SK-N-SH (cell line): ENCODE measurements at regions not wholly inside any gene's neighbourhood (a gene's known extent, or its start where the extent isn't known, plus 50 kb on each side); places are given as distances from the start of the nearest gene placed in this dataset.

Experiments
- CTCF ChIA-PET: fragments of 300-600, 350-600 bp; formaldehyde crosslinking; extraction: SDS; loops from one replicate; lab custom pipeline; 2021; lab: Yijun Ruan, JAX
- POLR2A ChIA-PET: fragments of 350-600 bp; sonication (Branson Sonifier 250); formaldehyde crosslinking; extraction: SDS; loops from one replicate; lab custom pipeline; 2020; ENCODE audit warnings: antibody characterized with exemption, inconsistent platforms; lab: Yijun Ruan, JAX
- DNase-seq: peaks from one replicate; pipeline ENCODE4 v3.0.0; 2012
- H2AFZ ChIP-seq: fragments of 200-600 bp; sonication (generic); 2 replicates; pipeline ENCODE4 v1.8.1; 2016; ENCODE audit warnings: antibody characterized with exemption, mild to moderate bottlenecking, low read depth
- H3F3A ChIP-seq: fragments of 200-600 bp; sonication (generic); replicated peaks from 2 replicates; pipeline ENCODE3; 2016; ENCODE audit warnings: antibody characterized with exemption, mild to moderate bottlenecking; ENCODE audit not compliant: insufficient read depth
- H3K27ac ChIP-seq, 2 experiments: fragments of 200-500 bp in 1 of 2; fragments of 200-600 bp in 1 of 2; sonication (Bioruptor generic) in 1 of 2; sonication (generic), shearing (Covaris generic) in 1 of 2; 2 replicates each; pipeline versions ENCODE4 v1.5.1 to v1.6.1; 2014 to 2016; ENCODE audit warnings: low read depth in 2 of 2, inconsistent platforms in 1 of 2, low read length in 1 of 2, mild to moderate bottlenecking in 1 of 2, mixed read lengths in 1 of 2
- H3K27me3 ChIP-seq: fragments of 200-600 bp; sonication (generic), shearing (Covaris generic); 2 replicates; pipeline ENCODE4 v1.6.1; 2016; ENCODE audit warnings: mixed run types; ENCODE audit not compliant: insufficient read depth
- H3K36me3 ChIP-seq, 2 experiments: fragments of 200-500 bp in 1 of 2; fragments of 200-600 bp in 1 of 2; sonication (Bioruptor generic) in 1 of 2; sonication (generic) in 1 of 2; replicated peaks in 1 of 2; 2 replicates each; pipeline versions ENCODE3 to v1.5.1; 2014 to 2016; ENCODE audit warnings: low read length in 1 of 2, mild to moderate bottlenecking in 1 of 2; ENCODE audit not compliant: insufficient read depth in 2 of 2, control insufficient read depth in 1 of 2
- H3K4me1 ChIP-seq, 2 experiments: fragments of 200-500 bp in 1 of 2; fragments of 200-600 bp in 1 of 2; sonication (Bioruptor generic) in 1 of 2; sonication (generic), shearing (Covaris generic) in 1 of 2; 2 replicates each; pipeline versions ENCODE4 v1.5.1 to v1.6.1; 2014 to 2016; ENCODE audit warnings: low read depth in 1 of 2, low read length in 1 of 2, mixed run types in 1 of 2; ENCODE audit not compliant: insufficient read depth in 2 of 2, control insufficient read depth in 1 of 2
- H3K4me2 ChIP-seq: fragments of 200-600 bp; sonication (generic), shearing (Covaris generic); 2 replicates; pipeline ENCODE4 v1.6.1; 2017; ENCODE audit warnings: mixed run types
- H3K4me3 ChIP-seq, 2 experiments: fragments of 200-500 bp in 1 of 2; fragments of 200-600 bp in 1 of 2; sonication (Bioruptor generic) in 1 of 2; sonication (generic), shearing (Covaris generic) in 1 of 2; 2 replicates each; pipeline versions ENCODE4 v1.5.1 to v1.8.1; 2014 to 2016; ENCODE audit warnings: low read depth in 2 of 2, inconsistent platforms in 1 of 2, low read length in 1 of 2, mild to moderate bottlenecking in 1 of 2, mixed read lengths in 1 of 2, moderate library complexity in 1 of 2
- H3K79me2 ChIP-seq: fragments of 200-600 bp; sonication (generic); 2 replicates; pipeline ENCODE4 v1.8.1; 2017; ENCODE audit warnings: mild to moderate bottlenecking; ENCODE audit not compliant: insufficient read depth
- H3K9ac ChIP-seq: fragments of 200-600 bp; sonication (generic); 2 replicates; pipeline ENCODE4 v1.6.1; 2017; ENCODE audit warnings: mixed run types
- H3K9me2 ChIP-seq: fragments of 200-600 bp; sonication (generic); 2 replicates; pipeline ENCODE4 v1.6.1; 2017; ENCODE audit warnings: mixed run types
- H3K9me3 ChIP-seq: fragments of 200-600 bp; sonication (generic); 2 replicates; pipeline ENCODE4 v1.6.1; 2017; ENCODE audit warnings: mixed run types, mild to moderate bottlenecking, moderate library complexity
- H4K20me1 ChIP-seq: fragments of 200-600 bp; sonication (generic); 2 replicates; pipeline ENCODE4 v1.6.1; 2017; ENCODE audit warnings: mild to moderate bottlenecking, mixed run types; ENCODE audit not compliant: insufficient read depth
- FOSL2 ChIP-seq: IDR thresholded peaks from 2 replicates; pipeline ENCODE4 v1.4.0; 2012; ENCODE audit warnings: low read depth, mild to moderate bottlenecking, moderate library complexity, borderline replicate concordance
- FOXM1 ChIP-seq: IDR thresholded peaks from 2 replicates; pipeline ENCODE4 v1.4.0; 2012; ENCODE audit warnings: low read depth, mild to moderate bottlenecking
- GABPA ChIP-seq: IDR thresholded peaks from 2 replicates; pipeline ENCODE4 v1.4.0; 2012; ENCODE audit warnings: low read depth, mild to moderate bottlenecking
- JUND ChIP-seq: IDR thresholded peaks from 2 replicates; pipeline ENCODE4 v1.4.0; 2012
- MEF2A ChIP-seq: IDR thresholded peaks from 2 replicates; pipeline ENCODE4 v1.4.0; 2012; ENCODE audit warnings: low read depth, borderline replicate concordance
- NFIC ChIP-seq: IDR thresholded peaks from 2 replicates; pipeline ENCODE4 v1.4.0; 2012; ENCODE audit warnings: borderline replicate concordance
- RAD21 ChIP-seq: IDR thresholded peaks from 2 replicates; pipeline ENCODE4 v1.6.1; 2012; ENCODE audit warnings: mild to moderate bottlenecking, low read length
- RFX5 ChIP-seq: IDR thresholded peaks from 2 replicates; pipeline ENCODE4 v1.6.1; 2012; ENCODE audit warnings: mild to moderate bottlenecking, improper control_type of control experiment, low read length
- RXRA ChIP-seq: IDR thresholded peaks from 2 replicates; pipeline ENCODE4 v1.4.0; 2012; ENCODE audit warnings: low read depth, mild to moderate bottlenecking, borderline replicate concordance
- TCF12 ChIP-seq: IDR thresholded peaks from 2 replicates; pipeline ENCODE4 v1.4.0; 2012
- YY1 ChIP-seq: IDR thresholded peaks from 2 replicates; pipeline ENCODE4 v1.4.0; 2012; ENCODE audit warnings: low read depth, mild to moderate bottlenecking
- WGBS: methylation state at CpG from one replicate; pipeline ENCODE4 v1.1.6; 2017; ENCODE audit warnings: low lambda C conversion rate; 5-methylcytosine and 5-hydroxymethylcytosine counted together
- TF ChIP-seq, protein P1 (sequence below): IDR thresholded peaks from 2 replicates; pipeline ENCODE4 v1.4.0; 2012; ENCODE audit warnings: low read depth, borderline replicate concordance
- TF ChIP-seq, protein P2 (sequence below): IDR thresholded peaks from 2 replicates; pipeline ENCODE4 v1.4.0; 2012; ENCODE audit warnings: low read depth
- TF ChIP-seq, protein P3 (sequence below): fragments of 150-350 bp; IDR thresholded peaks from 2 replicates; pipeline ENCODE4 v1.6.1; 2017; ENCODE audit warnings: antibody characterized with exemption, low read length, low read depth, borderline replicate concordance
- TF ChIP-seq, protein P4 (sequence below): IDR thresholded peaks from 2 replicates; pipeline ENCODE4; 2012

DNA sequence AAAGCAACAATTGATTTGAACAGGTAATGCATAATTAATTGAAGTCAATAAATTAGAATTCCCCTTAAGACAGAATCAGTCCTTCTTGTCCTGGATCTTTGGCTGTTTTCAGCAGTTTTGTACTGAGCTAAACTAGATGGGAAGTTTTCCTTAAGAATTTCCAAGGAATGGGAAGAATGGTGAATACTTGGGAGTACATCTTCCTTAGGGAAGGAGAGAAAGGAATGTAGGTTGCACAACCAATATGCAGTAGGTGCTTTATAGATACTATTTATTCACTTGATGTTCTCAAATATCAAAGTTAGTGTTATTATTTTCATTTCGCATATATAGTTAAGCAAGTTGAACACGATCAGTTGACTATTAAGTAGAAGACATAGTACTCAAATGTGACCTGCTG lies 183.5 kb upstream of the MAP1B start:
- 100% methylated on average over 2 of the region's 2 CpGs for WGBS
- POLR2A ChIA-PET, result no interaction called here

DNA sequence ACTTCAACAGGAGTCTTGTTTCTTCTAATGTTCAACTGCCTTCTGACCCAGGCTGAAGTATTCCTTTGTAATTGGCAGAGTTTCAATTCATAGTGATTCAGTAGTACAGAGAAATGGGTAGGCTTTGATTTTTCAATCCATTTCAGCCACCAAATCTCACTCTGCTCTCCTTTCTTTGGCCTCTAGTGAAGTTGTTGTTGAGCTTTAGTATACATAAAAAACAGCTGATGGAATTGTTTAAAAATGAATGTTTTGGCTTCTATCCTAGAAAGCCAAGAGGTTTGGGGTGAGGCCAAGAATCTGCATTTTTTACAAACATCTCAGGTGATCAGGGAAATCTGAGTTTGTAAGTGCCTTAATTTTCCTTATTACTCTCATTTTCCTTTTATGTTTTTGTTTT lies 182.9 kb upstream of the MAP1B start:
- Histone ChIP-seq H3K9me3 (no peaks in the 10 kb centered on the region), H3K27ac (peak overlapping the region; percentile 82 to 86; a peak in 3 of 4 replicates), H3K4me1 (peaks cover 2 to 33% of the 10 kb centered on the region in 2 experiments), H2AFZ (peak overlapping the region; percentile 52; the same call in 1 of the 2 replicates), H3K4me3 (no peak overlapping the region), H3K79me2 (no peaks in the 10 kb centered on the region), H3K36me3 (no peaks in the 10 kb centered on the region), H3F3A (peaks cover 27% of the 10 kb centered on the region), H3K9me2 (no peaks in the 10 kb centered on the region), H3K27me3 (no peaks in the 10 kb centered on the region), H4K20me1 (no peaks in the 10 kb centered on the region), H3K9ac (peak overlapping the region; percentile 55), H3K4me2 (peak overlapping the region; percentile 36)
- ChIA-PET POLR2A (no interaction called here), CTCF (interaction anchor here (1.1 kb wide), 1 partner anchor 14 kb away, joined by 3 read pairs; no protein-coding TSS in a partner anchor)
- DNase-seq, result no peak
- TF ChIP-seq TCF12 (peak; percentile 55; the same call in 1 of the 2 replicates), RXRA (no peak), NFIC (peak; percentile 71; the same call in 1 of the 2 replicates)

More for the DNA sequence above, 183.5 kb upstream of the MAP1B start:
- Histone ChIP-seq H3K36me3 (no peaks in the 10 kb centered on the region), H3K27me3 (no peaks in the 10 kb centered on the region), H3K4me2 (no peak overlapping the region), H3K9me3 (no peaks in the 10 kb centered on the region), H3K27ac (peak overlapping the region; percentile 82 to 86; a peak in 3 of 4 replicates), H3F3A (peaks cover 29% of the 10 kb centered on the region), H2AFZ (no peak overlapping the region), H3K4me3 (no peak overlapping the region), H3K4me1 (peaks cover 2 to 33% of the 10 kb centered on the region in 2 experiments), H3K9ac (no peak overlapping the region), H4K20me1 (no peaks in the 10 kb centered on the region), H3K9me2 (no peaks in the 10 kb centered on the region), H3K79me2 (no peaks in the 10 kb centered on the region)
- TF ChIP-seq RAD21 (no peak), RFX5 (no peak), NFIC (no peak), FOSL2 (no peak), JUND (no peak), FOXM1 (no peak), GABPA (no peak), YY1 (no peak), MEF2A (no peak)
- TF ChIP-seq, protein P1, sequence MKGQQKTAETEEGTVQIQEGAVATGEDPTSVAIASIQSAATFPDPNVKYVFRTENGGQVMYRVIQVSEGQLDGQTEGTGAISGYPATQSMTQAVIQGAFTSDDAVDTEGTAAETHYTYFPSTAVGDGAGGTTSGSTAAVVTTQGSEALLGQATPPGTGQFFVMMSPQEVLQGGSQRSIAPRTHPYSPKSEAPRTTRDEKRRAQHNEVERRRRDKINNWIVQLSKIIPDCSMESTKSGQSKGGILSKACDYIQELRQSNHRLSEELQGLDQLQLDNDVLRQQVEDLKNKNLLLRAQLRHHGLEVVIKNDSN, result no peak
- TF ChIP-seq, protein P2, sequence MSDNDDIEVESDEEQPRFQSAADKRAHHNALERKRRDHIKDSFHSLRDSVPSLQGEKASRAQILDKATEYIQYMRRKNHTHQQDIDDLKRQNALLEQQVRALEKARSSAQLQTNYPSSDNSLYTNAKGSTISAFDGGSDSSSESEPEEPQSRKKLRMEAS, result no peak
- TF ChIP-seq, protein P3, sequence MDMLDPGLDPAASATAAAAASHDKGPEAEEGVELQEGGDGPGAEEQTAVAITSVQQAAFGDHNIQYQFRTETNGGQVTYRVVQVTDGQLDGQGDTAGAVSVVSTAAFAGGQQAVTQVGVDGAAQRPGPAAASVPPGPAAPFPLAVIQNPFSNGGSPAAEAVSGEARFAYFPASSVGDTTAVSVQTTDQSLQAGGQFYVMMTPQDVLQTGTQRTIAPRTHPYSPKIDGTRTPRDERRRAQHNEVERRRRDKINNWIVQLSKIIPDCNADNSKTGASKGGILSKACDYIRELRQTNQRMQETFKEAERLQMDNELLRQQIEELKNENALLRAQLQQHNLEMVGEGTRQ, result no peak
- TF ChIP-seq, protein P4, sequence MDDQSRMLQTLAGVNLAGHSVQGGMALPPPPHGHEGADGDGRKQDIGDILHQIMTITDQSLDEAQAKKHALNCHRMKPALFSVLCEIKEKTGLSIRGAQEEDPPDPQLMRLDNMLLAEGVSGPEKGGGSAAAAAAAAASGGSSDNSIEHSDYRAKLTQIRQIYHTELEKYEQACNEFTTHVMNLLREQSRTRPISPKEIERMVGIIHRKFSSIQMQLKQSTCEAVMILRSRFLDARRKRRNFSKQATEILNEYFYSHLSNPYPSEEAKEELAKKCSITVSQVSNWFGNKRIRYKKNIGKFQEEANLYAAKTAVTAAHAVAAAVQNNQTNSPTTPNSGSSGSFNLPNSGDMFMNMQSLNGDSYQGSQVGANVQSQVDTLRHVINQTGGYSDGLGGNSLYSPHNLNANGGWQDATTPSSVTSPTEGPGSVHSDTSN, result no peak
- CTCF ChIA-PET, result interaction anchor here (1.1 to 1.8 kb wide), 2 partner anchors 8 to 15 kb away, joined by 3 to 5 read pairs; no protein-coding TSS in a partner anchor
- DNase-seq, result no peak
